Stimulated activated CD4-positive, alpha-beta T cell treated with anti-CD3 and anti-CD28 coated beads, Interleukin-12 subunit alpha, Interleukin-12 subunit beta, amount 100 ng/mL, for 4 hours (primary cell): ENCODE measurements at regions not wholly inside any gene's neighbourhood (a gene's known extent, or its start where the extent isn't known, plus 50 kb on each side); places are given as distances from the start of the nearest gene placed in this dataset.
"Not testable (repeated sequence)": the region's sequence is repeated elsewhere in the genome, so short reads cannot be mapped to it uniquely, and the experiment has no call there.

Experiments
- DNase-seq: peaks from one replicate; pipeline ENCODE4 v3.0.0-alpha.2; 2020

GRCh38 chr20:16864963-16865362, 116.8 kb downstream of the OTOR start:
- DNase-seq: no peak

- DNase-seq: no peak
Observed at GRCh38 chr20:16865406-16865805, 117.2 kb downstream of the OTOR start.

GRCh38 chr20:16873124-16873523, 125.0 kb downstream of the OTOR start:
- not testable (repeated sequence) for DNase-seq

- DNase-seq: no peak
Observed at GRCh38 chr20:16877053-16877554, 128.9 kb downstream of the OTOR start.

GRCh38 chr20:16885746-16886145, 137.6 kb downstream of the OTOR start:
- DNase-seq: no peak

GRCh38 chr20:16898433-16898832, 150.3 kb downstream of the OTOR start:
- no peak for DNase-seq

GRCh38 chr20:16902662-16903061, 154.5 kb downstream of the OTOR start:
- no peak for DNase-seq

- DNase-seq: no peak
Observed at GRCh38 chr20:16904751-16905150, 156.6 kb downstream of the OTOR start.

- no peak for DNase-seq
Observed at GRCh38 chr20:16914277-16914676, 166.1 kb downstream of the OTOR start.

GRCh38 chr20:16916165-16916564, 168.0 kb downstream of the OTOR start:
- DNase-seq: no peak

GRCh38 chr20:16917636-16918035, 169.5 kb downstream of the OTOR start:
- no peak for DNase-seq

GRCh38 chr20:16918366-16918765, 170.2 kb downstream of the OTOR start:
- DNase-seq: no peak

- no peak for DNase-seq
Observed at GRCh38 chr20:16919841-16920240, 171.7 kb downstream of the OTOR start.

GRCh38 chr20:16922834-16923233, 174.7 kb downstream of the OTOR start:
- no peak for DNase-seq

GRCh38 chr20:16926626-16927430, 178.7 kb downstream of the OTOR start:
- no peak for DNase-seq

- no peak for DNase-seq
Observed at GRCh38 chr20:16929756-16930155, 181.6 kb downstream of the OTOR start.

- no peak for DNase-seq
Observed at GRCh38 chr20:16930656-16931055, 182.5 kb downstream of the OTOR start.

GRCh38 chr20:16939051-16939450, 190.9 kb downstream of the OTOR start:
- DNase-seq: no peak

GRCh38 chr20:16940701-16941100, 192.5 kb downstream of the OTOR start:
- DNase-seq: no peak

GRCh38 chr20:16942051-16942450, 193.9 kb downstream of the OTOR start:
- no peak for DNase-seq

- no peak for DNase-seq
Observed at GRCh38 chr20:16942756-16943155, 194.6 kb downstream of the OTOR start.

- no peak for DNase-seq
Observed at GRCh38 chr20:16944745-16945144, 196.6 kb downstream of the OTOR start.

GRCh38 chr20:16945619-16946018, 197.5 kb downstream of the OTOR start:
- no peak for DNase-seq

- DNase-seq: no peak
Observed at GRCh38 chr20:16946097-16946496, 197.9 kb downstream of the OTOR start.

- no peak for DNase-seq
Observed at GRCh38 chr20:16947479-16947878, 199.3 kb downstream of the OTOR start.
